Right ventricle myocardium inferior (tissue), 1 donor: ENCODE measurements at regions not wholly inside any gene's neighbourhood (a gene's known extent, or its start where the extent isn't known, plus 50 kb on each side); places are given as distances from the start of the nearest gene placed in this dataset.

Experiments used
- ATAC-seq: fragments of 200-7000 bp; cut with Tn5 transposase; one replicate; pipeline ENCODE4 v1.9.1; 2020; ENCODE audit warnings: mild to moderate bottlenecking, moderate library complexity
- DNase-seq: peaks from one replicate; pipeline ENCODE4 v3.0.0; 2021; ENCODE audit errors: missing footprints
- intact Hi-C: fragments of 100-400 bp; cut with DNase I; formaldehyde crosslinking; loops from one replicate; pipeline ENCODE4 v1.11.0; 2022
- donor health status: DM: no; HTN: yes; CAD: no; lungs with severe emphysema.

GRCh38 chr2:220300806-220301205, 673.4 kb downstream of the SLC4A3 start:
- DNase-seq (no peak), ATAC-seq (no peak)
- intact Hi-C loops = no loop called here

GRCh38 chr2:220302756-220303155, 675.3 kb downstream of the SLC4A3 start:
- intact Hi-C loops = no loop called here
- ATAC-seq (no peak), DNase-seq (no peak)

- ATAC-seq = no peak
These were observed 681.8 kb downstream of the SLC4A3 start for GRCh38 chr2:220309215-220309614.

GRCh38 chr2:220310451-220310861, 683.0 kb downstream of the SLC4A3 start:
- DNase-seq = no peak
- intact Hi-C loops = no loop called here
- peak; percentile 31 for ATAC-seq

More at GRCh38 chr2:220309215-220309614, 681.8 kb downstream of the SLC4A3 start:
- no peak for DNase-seq
- intact Hi-C loops = no loop called here

GRCh38 chr2:220315098-220315823, 687.8 kb downstream of the SLC4A3 start:
- intact Hi-C loops = no loop called here
- DNase-seq (no peak), ATAC-seq (peak; percentile 60)

- DNase-seq (no peak), ATAC-seq (no peak)
- intact Hi-C loops = no loop called here
These were observed 690.6 kb downstream of the SLC4A3 start for GRCh38 chr2:220318037-220318436.

GRCh38 chr2:220318508-220318907, 691.1 kb downstream of the SLC4A3 start:
- intact Hi-C loops = no loop called here
- DNase-seq (no peak), ATAC-seq (no peak)

GRCh38 chr2:220320326-220320725, 692.9 kb downstream of the SLC4A3 start:
- DNase-seq = no peak
- intact Hi-C loops = no loop called here
- ATAC-seq = no peak

- ATAC-seq = no peak
These were observed 705.5 kb downstream of the SLC4A3 start for GRCh38 chr2:220332886-220333285.

GRCh38 chr2:220334210-220334609, 706.8 kb downstream of the SLC4A3 start:
- ATAC-seq (no peak), DNase-seq (no peak)
- intact Hi-C loops = no loop called here

More at GRCh38 chr2:220332886-220333285, 705.5 kb downstream of the SLC4A3 start:
- intact Hi-C loops = no loop called here
- DNase-seq = no peak

- peak; percentile 50 for DNase-seq
- no peak for ATAC-seq
- intact Hi-C loops = no loop called here
These were observed 707.6 kb downstream of the SLC4A3 start for GRCh38 chr2:220334871-220335590.

GRCh38 chr2:220335591-220335915, 708.1 kb downstream of the SLC4A3 start:
- intact Hi-C loops = no loop called here
- no peak for DNase-seq
- peak; percentile 42 for ATAC-seq

GRCh38 chr2:220336771-220337170, 709.3 kb downstream of the SLC4A3 start:
- ATAC-seq = no peak
- intact Hi-C loops = no loop called here
- no peak for DNase-seq

- intact Hi-C loops = no loop called here
- DNase-seq = no peak
- no peak for ATAC-seq
These were observed 710.4 kb downstream of the SLC4A3 start for GRCh38 chr2:220337611-220338440.

GRCh38 chr2:220341014-220341413, 713.6 kb downstream of the SLC4A3 start:
- ATAC-seq (no peak), DNase-seq (no peak)
- intact Hi-C loops = no loop called here

- intact Hi-C loops = no loop called here
- no peak for DNase-seq
- ATAC-seq = no peak
These were observed 719.5 kb downstream of the SLC4A3 start for GRCh38 chr2:220346919-220347318.

GRCh38 chr2:220347626-220348025, 720.2 kb downstream of the SLC4A3 start:
- DNase-seq = no peak
- intact Hi-C loops = no loop called here
- no peak for ATAC-seq

- DNase-seq (no peak), ATAC-seq (no peak)
- intact Hi-C loops = no loop called here
These were observed 720.8 kb downstream of the SLC4A3 start for GRCh38 chr2:220348206-220348605.

- intact Hi-C loops = no loop called here
- DNase-seq (no peak), ATAC-seq (no peak)
These were observed 726.5 kb downstream of the SLC4A3 start for GRCh38 chr2:220353897-220354296.

- no peak for DNase-seq
- intact Hi-C loops = no loop called here
- ATAC-seq = no peak
These were observed 728.6 kb downstream of the SLC4A3 start for GRCh38 chr2:220356076-220356475.
